NCI-H2107 (cell line): ENCODE measurements at regions not wholly inside any gene's neighbourhood (a gene's known extent, or its start where the extent isn't known, plus 50 kb on each side); places are given as distances from the start of the nearest gene placed in this dataset.
"Not testable (repeated sequence)": the region's sequence is repeated elsewhere in the genome, so short reads cannot be mapped to it uniquely, and the experiment has no call there.

Experiments used
- DNase-seq: peaks from one replicate; lab custom pipeline; 2025; lab: John Stamatoyannopoulos, UW

- no peak for DNase-seq
Observed at GRCh38 chr3:82015241-82015640, 253.8 kb upstream of the GBE1 start.

- no peak for DNase-seq
Observed at GRCh38 chr3:82012775-82013174, 251.3 kb upstream of the GBE1 start.

GRCh38 chr3:82011336-82011735 is 249.9 kb upstream of the GBE1 start:
- DNase-seq = no peak

- no peak for DNase-seq
Observed at GRCh38 chr3:82005266-82005665, 243.8 kb upstream of the GBE1 start.

GRCh38 chr3:82004266-82004665 is 242.8 kb upstream of the GBE1 start:
- no peak for DNase-seq

- no peak for DNase-seq
Observed at GRCh38 chr3:82002986-82003642, 241.7 kb upstream of the GBE1 start.

- no peak for DNase-seq
Observed at GRCh38 chr3:82002491-82002890, 241.0 kb upstream of the GBE1 start.

- DNase-seq = no peak
Observed at GRCh38 chr3:82001276-82001923, 240.0 kb upstream of the GBE1 start.

GRCh38 chr3:82000773-82001172 is 239.3 kb upstream of the GBE1 start:
- DNase-seq = no peak

- no peak for DNase-seq
Observed at GRCh38 chr3:82000350-82000749, 238.9 kb upstream of the GBE1 start.

- DNase-seq = no peak
Observed at GRCh38 chr3:81998907-81999306, 237.5 kb upstream of the GBE1 start.

GRCh38 chr3:81998139-81998755 is 236.8 kb upstream of the GBE1 start:
- no peak for DNase-seq

GRCh38 chr3:81997390-81997789 is 235.9 kb upstream of the GBE1 start:
- DNase-seq = no peak

- no peak for DNase-seq
Observed at GRCh38 chr3:81995329-81995728, 233.9 kb upstream of the GBE1 start.

GRCh38 chr3:81989758-81990157 is 228.3 kb upstream of the GBE1 start:
- DNase-seq = no peak

- DNase-seq = no peak
Observed at GRCh38 chr3:81989274-81989673, 227.8 kb upstream of the GBE1 start.

- DNase-seq = not testable (repeated sequence)
Observed at GRCh38 chr3:81987412-81987811, 226.0 kb upstream of the GBE1 start.

- DNase-seq = no peak
Observed at GRCh38 chr3:81985996-81986723, 224.7 kb upstream of the GBE1 start.

GRCh38 chr3:81983382-81983781 is 221.9 kb upstream of the GBE1 start:
- DNase-seq = no peak

- no peak for DNase-seq
Observed at GRCh38 chr3:81980596-81981494, 219.4 kb upstream of the GBE1 start.

GRCh38 chr3:81974751-81975150 is 213.3 kb upstream of the GBE1 start:
- no peak for DNase-seq

GRCh38 chr3:81968658-81969057 is 207.2 kb upstream of the GBE1 start:
- no peak for DNase-seq
